Keratinocyte (primary cell): ENCODE measurements at regions not wholly inside any gene's neighbourhood (a gene's known extent, or its start where the extent isn't known, plus 50 kb on each side); places are given as distances from the start of the nearest gene placed in this dataset.

Source experiments
- EZH2 ChIP-seq: IDR thresholded peaks from one replicate; pipeline ENCODE4 v1.6.1; 2012; ENCODE audit warnings: inconsistent platforms, mild to moderate bottlenecking, low read length, moderate library complexity
- TF ChIP-seq, protein P1 (sequence below), 3 experiments: IDR thresholded peaks in 1 of 3; conservative IDR thresholded peaks in 1 of 3; optimal IDR thresholded peaks in 1 of 3; 2 replicates in 2 of 3; 3 replicates in 1 of 3; pipeline versions ENCODE3 to v1.5.1; 2011; ENCODE audit warnings: low read length in 3 of 3, mild to moderate bottlenecking in 3 of 3, moderate library complexity in 2 of 3, control low read depth in 1 of 3, inconsistent platforms in 1 of 3; ENCODE audit not compliant: insufficient read depth in 2 of 3; ENCODE audit errors: extremely low read depth in 1 of 3

DNA sequence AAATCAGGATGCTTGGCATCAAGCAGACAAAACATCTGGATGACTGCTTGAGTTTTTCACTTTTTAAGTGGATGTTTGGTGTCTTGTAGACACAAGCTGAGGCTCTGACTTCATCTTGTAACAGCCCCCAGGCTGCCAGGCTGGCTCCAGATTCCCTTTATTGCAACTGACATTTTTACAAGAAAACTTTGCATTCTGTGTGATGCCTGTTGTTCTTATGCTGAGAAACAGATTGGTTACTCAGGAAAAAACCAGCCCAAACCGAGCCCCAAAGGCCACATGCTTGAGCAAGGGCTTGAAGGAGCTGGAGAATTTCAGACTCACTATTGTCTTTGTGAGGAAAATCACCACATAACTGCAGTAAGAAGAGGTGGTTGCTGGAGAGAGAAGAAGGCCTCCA, 98.4 kb upstream of the PREP start:
- no peak for TF ChIP-seq EZH2
- TF ChIP-seq, protein P1, sequence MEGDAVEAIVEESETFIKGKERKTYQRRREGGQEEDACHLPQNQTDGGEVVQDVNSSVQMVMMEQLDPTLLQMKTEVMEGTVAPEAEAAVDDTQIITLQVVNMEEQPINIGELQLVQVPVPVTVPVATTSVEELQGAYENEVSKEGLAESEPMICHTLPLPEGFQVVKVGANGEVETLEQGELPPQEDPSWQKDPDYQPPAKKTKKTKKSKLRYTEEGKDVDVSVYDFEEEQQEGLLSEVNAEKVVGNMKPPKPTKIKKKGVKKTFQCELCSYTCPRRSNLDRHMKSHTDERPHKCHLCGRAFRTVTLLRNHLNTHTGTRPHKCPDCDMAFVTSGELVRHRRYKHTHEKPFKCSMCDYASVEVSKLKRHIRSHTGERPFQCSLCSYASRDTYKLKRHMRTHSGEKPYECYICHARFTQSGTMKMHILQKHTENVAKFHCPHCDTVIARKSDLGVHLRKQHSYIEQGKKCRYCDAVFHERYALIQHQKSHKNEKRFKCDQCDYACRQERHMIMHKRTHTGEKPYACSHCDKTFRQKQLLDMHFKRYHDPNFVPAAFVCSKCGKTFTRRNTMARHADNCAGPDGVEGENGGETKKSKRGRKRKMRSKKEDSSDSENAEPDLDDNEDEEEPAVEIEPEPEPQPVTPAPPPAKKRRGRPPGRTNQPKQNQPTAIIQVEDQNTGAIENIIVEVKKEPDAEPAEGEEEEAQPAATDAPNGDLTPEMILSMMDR (optimal IDR thresholded peaks at IDR 0.05 in 1 of 3, IDR thresholded peaks at IDR 0.05 in 1 of 3, conservative IDR thresholded peaks at IDR 0.05 in 1 of 3; ENCODE audit: extremely low read depth in 1 of 3, insufficient read depth in 2 of 3, low read length in 3 of 3) = no peak
